ENCODE measurements at regions not wholly inside any gene's neighbourhood (a gene's known extent, or its start where the extent isn't known, plus 50 kb on each side); places are given as distances from the start of the nearest gene placed in this dataset.
"Not testable (repeated sequence)": the region's sequence is repeated elsewhere in the genome, so short reads cannot be mapped to it uniquely, and the experiment has no call there.

DNA sequence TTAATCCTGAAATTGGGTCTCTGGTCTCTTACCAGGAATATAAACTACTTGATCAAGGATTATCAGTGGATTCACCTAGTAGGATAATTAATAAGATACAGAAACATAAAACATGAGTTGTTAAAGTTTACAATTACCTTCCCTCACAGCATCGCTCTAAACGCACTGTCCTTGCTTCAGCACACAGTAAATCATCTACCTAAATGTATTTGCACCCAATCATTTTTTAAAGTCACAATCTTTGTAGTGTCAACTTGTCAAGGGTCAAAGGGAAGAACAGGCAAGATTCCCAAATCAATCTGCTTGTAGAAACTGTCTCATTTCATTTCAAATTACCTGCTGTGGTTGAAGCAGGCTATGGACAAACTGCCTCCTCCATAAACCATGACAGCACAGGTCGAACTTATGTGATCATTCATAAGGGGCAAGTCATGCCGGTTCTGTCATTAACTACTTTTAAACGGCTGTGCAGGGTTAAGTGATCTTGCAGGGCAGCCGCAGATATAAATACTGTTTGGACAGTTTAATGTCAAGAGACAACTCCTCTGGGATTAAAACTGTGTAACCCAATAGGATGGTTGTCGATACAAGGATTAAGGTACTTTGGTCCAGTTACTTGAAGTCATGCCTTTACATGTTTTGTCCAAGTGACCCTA is 93.6 kb downstream of the ZNF281 start:
- DNase-seq, result no peak

DNA sequence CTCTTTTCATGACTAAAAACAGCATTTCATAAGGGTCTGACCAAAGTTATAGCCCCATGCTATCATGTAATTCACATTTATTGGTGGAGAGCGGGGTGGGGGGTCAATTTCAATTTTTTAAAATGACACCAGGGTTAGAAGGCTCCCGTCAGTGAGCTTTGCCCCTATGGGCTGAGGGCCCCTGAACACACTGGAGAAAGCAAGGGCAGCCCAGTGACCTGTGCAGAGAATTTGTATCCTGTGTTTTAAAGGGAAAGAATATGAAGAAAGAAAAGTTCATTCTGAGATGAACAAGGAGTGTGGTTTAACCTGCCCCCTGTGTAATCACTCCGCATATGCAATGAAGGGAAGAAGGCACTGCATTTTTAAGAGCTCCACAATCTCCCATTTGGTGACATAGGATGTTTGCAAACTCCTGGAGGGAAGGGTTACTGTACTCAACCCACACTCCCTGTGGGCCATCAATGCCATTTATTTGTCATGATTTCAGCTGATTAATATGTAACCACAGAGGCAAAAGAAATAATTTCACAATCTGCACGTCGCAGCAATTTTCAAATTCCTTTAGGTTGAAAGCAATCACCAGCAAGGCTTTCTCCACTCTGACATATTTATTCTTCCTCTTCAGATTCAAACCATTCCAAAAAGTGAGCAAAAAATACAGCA is 95.6 kb downstream of the ZNF281 start:
- DNase-seq, result no peak

- DNase-seq, result no peak
Observed at GRCh38 chr1:200311256-200311655, 98.6 kb downstream of the ZNF281 start.

- DNase-seq, result no peak
Observed at GRCh38 chr1:200310824-200311223, 99.0 kb downstream of the ZNF281 start.

DNA sequence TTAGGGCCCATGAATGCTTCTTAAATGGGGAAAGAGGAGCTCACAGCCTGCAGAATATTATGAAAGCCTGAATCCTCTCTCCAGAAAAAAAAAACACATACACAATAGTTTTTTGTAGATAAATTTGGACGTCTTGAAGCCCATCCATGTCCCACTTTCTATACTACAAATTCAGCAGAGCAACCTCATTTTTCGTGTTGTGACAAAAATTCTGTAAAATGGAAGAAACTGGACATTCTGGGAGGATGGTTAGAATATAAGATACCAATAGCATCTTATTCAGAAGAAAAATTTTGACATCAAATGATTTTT is 102.1 kb downstream of the ZNF281 start:
- DNase-seq, result no peak

GRCh38 chr1:200306944-200307754 is 102.7 kb downstream of the ZNF281 start:
- DNase-seq, result no peak

DNA sequence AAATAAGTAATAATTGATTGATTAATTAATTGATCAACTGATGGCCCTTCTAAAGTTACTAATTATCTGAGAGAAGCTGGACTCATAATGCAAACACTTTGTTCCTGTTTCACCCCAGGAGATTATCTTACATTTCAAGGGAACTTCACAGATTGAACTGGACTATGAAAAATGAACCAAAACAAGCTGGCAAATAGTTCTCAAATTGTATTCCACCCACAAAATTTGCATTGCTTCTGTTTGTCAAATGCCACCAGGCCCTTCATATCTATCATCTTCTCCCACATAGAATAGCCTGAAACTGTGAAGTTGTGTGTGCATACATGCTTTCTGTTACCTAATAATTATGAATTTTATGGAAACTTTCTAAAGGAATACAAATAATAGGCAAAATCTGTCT is 104.0 kb downstream of the ZNF281 start:
- no peak for DNase-seq

GRCh38 chr1:200304171-200304570 is 105.7 kb downstream of the ZNF281 start:
- no peak for DNase-seq

DNA sequence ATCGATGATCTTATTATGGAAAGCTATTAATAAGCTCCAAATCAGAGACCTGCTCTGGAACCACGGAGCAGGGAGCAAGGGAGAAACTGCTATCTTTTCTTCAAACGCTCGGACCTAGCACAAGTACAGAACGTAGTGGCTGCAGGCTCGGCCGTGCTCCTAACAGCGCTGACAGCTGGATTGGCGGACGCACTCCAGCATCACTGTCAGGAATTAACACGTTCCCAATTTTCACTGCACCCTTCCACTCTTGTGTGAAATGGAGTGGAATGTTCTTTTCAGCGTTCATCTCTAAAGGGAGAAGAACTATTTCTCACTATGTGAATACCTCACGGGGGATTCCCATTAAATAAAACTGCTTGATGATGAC is 106.9 kb downstream of the ZNF281 start:
- DNase-seq, result no peak

DNA sequence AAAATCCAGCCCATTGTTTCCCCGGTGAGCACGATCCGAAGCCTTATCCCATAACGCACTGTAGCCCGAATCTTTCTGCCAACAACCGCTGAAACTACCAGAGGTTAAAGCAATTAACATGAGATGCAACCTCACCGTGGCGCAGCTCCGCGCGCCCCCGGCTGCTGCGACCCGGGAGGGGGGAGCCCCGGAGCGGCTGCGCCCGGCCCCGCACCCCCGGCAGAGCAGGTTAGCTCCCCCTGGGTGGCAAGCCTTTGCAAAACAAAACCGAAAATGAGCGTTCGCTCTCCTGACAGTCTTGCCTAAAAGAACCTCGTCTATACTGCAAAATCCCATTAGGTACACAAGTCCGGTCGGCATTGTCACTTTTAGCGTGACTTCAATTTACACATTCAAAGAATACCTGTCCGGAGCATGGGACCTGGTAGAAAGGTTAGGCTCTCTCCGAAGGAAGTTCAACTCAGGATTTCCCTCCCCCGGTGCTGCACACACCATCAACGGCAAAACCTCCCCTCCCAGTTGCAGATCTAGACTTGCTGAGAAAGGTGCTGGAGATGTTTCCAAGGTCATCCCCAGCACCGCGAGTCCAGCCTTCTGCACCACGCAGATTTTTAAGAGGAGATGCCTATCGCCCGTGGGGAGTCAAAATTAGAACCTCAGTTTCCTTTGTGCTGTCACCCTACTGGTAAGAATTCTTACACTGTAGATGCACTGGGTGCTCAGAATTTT is 107.5 kb downstream of the ZNF281 start:
- peak; percentile 59 for DNase-seq

GRCh38 chr1:200301152-200301551 is 108.7 kb downstream of the ZNF281 start:
- no peak for DNase-seq

DNA sequence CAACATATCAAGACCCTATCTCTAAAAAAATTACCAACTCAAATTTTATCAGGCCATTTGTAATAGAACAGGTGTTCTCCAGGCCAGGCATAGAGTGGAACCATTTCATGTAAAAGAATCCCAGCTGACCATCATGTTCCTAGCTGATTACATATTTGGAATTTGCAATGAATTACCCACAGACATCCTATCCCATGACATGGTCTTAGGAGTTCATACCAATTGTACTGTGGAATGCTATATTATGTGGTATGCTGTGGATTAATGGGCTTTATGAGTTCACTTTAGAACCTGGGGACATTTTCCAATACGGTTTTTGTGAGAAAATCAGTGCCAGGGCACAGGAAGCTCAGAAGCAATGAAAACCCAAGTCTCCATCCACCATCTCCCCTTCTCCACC is 110.3 kb downstream of the ZNF281 start:
- DNase-seq, result no peak

GRCh38 chr1:200298242-200298641 is 111.6 kb downstream of the ZNF281 start:
- DNase-seq, result no peak

DNA sequence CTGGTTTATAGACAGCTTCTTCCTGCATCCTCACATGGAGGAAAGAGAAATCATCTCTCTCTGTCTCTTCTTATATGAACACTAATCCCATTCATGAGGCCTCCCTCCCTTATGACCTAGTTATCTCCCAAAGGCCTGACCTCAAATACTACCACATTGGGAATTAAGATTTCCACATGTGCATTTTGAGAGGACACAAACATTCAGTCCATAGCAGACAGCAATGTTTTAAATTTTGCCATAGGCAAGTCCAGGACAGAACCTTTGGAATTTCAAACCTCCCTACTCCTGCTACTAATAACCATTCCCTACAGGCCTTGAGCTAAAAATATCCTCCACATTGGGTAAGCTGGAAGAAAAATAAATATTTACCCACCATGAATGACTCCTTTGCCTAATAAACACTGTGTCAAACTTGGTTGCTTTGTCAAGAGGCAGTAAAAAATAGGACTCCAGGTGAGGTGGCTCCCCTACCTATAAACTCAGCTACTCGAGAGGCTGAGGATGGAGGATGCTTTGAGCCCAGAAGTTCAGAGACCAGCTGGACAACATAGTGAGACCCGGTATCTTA is 113.7 kb downstream of the ZNF281 start:
- no peak for DNase-seq

- DNase-seq, result no peak
Observed at GRCh38 chr1:200294241-200294640, 115.6 kb downstream of the ZNF281 start.

DNA sequence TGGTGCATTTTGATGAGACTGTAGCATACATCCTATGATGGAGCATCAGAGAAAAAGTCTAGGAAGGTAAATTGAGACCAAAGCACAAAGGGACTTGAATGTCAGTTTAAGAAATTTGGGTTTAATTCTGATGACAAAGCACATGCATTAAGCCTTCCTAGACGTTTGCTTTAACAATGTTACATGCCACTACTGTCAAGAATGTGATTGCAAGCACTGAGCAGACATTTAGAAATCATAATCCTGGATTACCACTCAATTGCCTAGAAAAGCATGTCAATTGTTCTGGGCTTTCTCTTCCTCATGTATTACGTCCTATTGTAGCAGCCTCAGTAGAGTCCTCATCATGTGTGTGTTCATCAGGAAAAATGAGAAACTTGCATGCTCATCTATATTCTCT is 117.1 kb downstream of the ZNF281 start:
- DNase-seq, result no peak

GRCh38 chr1:200291106-200291505 is 118.7 kb downstream of the ZNF281 start:
- DNase-seq, result no peak

DNA sequence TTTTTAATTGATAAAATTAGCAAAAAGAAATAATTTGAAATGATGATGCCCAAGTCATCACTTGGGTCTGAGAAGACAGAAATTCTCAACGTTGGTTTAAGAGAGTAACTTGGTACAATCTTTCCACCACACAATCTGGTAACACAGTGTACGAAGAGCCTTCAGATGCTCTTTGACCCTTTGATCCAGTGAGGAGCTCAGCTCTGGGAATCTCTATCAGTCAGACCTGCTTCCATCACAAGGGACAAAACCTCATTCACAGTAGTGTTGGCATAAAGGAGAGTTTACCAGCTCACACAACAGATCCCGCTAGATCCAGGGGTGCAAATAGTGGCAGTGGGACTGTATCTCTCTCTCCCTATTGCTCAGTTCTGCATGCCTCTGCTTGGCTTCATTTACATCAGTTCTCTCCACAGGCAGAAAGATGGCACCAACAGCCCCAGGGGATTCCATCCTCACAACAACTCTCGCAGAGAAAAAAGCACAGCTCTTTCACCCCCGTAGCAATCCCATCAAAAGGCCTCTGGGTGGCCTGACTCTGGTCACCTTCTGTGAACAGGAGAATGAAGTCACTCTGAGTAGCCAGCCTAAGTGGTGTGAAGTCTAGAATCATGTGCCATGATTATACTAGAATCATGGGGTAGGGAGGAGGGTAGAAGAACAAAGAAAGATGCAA is 119.7 kb downstream of the ZNF281 start:
- DNase-seq, result no peak

DNA sequence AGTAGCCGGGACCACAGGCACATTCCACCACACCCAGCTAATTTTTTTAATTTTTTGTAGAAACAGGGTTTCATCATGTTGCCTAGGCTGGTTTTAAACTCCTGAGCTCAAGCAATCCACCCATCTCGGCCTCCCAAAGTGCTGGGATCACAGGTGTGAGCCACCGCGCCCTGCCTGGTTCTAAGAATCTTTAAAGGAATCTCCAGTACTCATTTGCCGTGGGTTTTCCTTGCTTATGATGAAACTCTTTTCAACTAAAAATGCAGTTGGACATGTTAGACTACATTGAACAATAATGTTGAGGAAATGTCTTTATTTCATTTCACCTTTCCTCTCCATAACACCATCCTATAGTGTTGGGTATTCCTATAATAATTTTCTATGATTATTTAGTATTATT is 121.6 kb downstream of the ZNF281 start:
- DNase-seq, result no peak

- not testable (repeated sequence) for DNase-seq
Observed at GRCh38 chr1:200284236-200284635, 125.6 kb downstream of the ZNF281 start.

GRCh38 chr1:200282497-200283122 is 127.2 kb downstream of the ZNF281 start:
- no peak for DNase-seq

GRCh38 chr1:200281201-200281835 is 128.5 kb downstream of the ZNF281 start:
- DNase-seq, result no peak
